Renal pelvis (tissue), 1 donor: ENCODE measurements at regions not wholly inside any gene's neighbourhood (a gene's known extent, or its start where the extent isn't known, plus 50 kb on each side); places are given as distances from the start of the nearest gene placed in this dataset.

Source experiments
- DNase-seq: peaks from one replicate; pipeline ENCODE4 v3.0.0-alpha.2; 2013

GRCh38 chr13:90950160-90950559, 397.3 kb upstream of the MIR17HG start:
- DNase-seq = no peak

DNA sequence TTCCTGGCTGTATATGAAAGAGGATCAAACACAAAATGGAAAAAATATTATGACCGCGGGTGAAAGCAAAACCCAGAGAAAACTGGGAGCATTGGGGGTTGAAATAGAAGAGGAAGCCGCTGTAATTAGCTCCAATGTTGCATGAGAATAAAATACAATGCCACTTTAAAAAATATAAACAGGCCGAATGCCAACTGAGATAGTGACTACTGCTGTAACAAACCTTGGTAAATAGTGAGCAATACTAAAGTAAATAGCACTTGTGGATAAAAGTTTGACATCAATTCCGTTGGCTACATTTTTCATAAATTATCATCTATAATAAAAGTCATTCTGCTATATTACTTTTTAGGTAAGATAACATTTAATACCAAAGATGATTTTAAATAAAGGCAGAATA, 395.8 kb upstream of the MIR17HG start:
- no peak for DNase-seq

GRCh38 chr13:90952326-90952725, 395.2 kb upstream of the MIR17HG start:
- DNase-seq = no peak

DNA sequence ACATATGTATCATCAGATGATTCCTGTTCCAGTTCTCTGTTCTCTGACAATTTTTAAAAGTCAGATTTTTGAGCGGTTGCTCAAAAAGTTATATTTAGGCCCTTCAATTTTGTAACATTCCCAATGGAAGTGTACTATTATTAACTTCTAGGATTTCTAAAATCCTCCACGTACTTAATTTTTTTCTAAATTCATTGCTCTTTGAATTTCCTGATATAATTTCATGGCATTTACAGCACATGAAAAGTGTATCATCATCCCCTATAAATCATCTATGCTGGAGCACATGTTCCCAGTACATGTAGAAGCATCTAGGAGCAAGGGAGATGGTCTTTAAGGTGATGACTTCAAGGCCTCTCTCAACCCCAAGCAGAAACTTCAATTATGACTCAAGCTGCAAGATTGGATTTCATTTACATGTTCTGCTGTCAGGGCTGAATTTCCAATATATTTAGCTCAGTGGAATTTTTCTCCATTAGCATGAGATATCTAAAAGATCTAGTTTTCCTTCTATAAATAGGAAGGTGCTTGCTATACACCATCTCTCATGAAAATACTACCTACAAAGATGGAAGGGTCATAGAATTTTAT, 392.8 kb upstream of the MIR17HG start:
- DNase-seq = no peak

GRCh38 chr13:90956031-90956430, 391.5 kb upstream of the MIR17HG start:
- DNase-seq = no peak

- DNase-seq = no peak
Observed at GRCh38 chr13:90958866-90959265, 388.6 kb upstream of the MIR17HG start.

GRCh38 chr13:90968166-90968904, 379.2 kb upstream of the MIR17HG start:
- DNase-seq = peak; percentile 19

- no peak for DNase-seq
Observed at GRCh38 chr13:90974249-90974975, 373.1 kb upstream of the MIR17HG start.

DNA sequence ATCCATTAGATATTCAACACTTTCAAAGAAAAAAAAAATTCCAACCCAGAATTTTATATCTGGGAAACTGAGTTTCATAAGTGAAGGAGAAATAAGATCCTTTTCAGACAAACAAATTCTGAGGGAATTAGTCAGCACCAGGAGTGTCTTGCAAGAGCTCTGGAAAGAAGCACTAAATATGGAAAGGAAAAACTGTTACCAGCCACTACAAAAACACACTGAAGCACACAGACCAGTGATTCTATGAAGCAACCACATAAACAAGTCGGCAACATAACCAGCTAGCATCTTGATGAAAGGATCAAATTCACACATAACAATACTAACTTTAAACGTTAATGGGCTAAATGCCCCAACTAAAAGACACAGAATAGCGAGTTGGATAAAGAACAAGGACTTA, 368.4 kb upstream of the MIR17HG start:
- DNase-seq = no peak

GRCh38 chr13:90984756-90985155, 362.7 kb upstream of the MIR17HG start:
- no peak for DNase-seq

- no peak for DNase-seq
Observed at GRCh38 chr13:90995001-90995400, 352.5 kb upstream of the MIR17HG start.

GRCh38 chr13:90995614-90996013, 351.9 kb upstream of the MIR17HG start:
- no peak for DNase-seq

GRCh38 chr13:90997951-90998350, 349.5 kb upstream of the MIR17HG start:
- DNase-seq = no peak

GRCh38 chr13:90999401-90999800, 348.1 kb upstream of the MIR17HG start:
- DNase-seq = no peak

- DNase-seq = no peak
Observed at GRCh38 chr13:91001371-91001770, 346.1 kb upstream of the MIR17HG start.

GRCh38 chr13:91014696-91015095, 332.8 kb upstream of the MIR17HG start:
- no peak for DNase-seq

DNA sequence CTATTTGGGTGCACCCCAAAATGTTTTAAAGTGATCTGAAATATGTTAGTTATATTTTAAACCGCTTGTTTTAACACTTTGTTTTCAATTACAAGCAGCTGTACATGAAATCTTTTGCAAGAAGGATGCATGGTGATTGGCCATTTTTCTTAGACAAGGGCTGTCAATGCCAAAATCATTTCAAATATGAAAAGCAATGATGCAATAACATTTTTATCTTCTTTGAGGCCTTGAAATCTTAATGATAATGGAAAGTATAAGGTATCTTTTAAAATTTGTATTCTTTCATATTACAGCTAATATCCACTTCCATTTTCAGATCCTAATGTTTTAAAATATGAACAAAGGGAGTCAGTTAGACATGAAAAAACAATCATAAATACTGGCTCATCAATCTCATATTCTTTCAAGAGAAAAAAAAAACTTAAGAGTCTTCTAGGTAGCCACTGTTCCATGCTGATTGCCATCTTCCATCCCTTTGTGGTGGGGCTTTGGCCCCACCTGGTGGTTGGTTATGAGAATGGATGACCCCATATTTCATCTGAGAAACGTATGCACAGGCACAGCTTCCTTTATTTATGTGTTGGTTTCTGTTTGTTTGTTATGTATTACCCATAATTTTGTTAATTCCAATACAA, 330.3 kb upstream of the MIR17HG start:
- DNase-seq = peak; percentile 15

- no peak for DNase-seq
Observed at GRCh38 chr13:91017669-91018053, 329.8 kb upstream of the MIR17HG start.

- no peak for DNase-seq
Observed at GRCh38 chr13:91020461-91021034, 326.9 kb upstream of the MIR17HG start.

- no peak for DNase-seq
Observed at GRCh38 chr13:91024157-91024792, 323.2 kb upstream of the MIR17HG start.

DNA sequence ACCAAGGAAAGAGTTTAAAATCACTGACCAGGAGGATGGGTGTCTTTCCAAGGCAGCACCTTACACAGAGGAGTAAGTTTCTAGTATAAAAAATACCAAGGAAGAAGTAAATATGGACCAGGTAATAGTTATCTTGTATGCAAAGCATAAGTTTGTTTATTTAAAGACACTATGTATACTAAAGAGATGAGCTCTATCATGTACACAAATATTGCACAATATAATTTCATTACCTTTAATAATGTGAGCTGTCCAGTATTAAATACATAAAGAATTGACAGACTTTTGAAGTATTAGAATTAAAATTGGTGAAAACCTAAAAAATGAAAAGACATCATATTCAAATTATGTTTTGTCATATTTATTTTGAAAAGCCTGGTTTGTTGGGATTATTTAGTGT, 322.0 kb upstream of the MIR17HG start:
- no peak for DNase-seq

DNA sequence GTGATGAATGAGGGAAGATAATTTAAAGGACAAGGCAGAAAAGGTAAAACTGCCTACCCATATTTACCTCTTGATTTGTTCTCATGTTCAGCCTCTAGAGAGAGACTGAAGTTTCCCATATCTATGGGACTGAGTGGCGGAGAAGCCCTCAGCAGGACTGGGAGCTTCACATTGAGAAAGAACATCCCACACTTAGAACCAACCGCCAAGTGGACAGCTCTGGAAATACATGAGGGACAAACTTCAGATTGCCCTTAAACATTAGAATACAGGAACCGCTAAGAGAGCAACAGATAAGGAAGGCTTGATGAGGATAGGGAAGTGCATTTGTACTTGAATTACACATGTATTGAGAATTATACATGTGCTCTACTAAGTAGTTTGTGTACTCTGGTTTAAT, 316.0 kb upstream of the MIR17HG start:
- no peak for DNase-seq
